ENCODE measurements at regions not wholly inside any gene's neighbourhood (a gene's known extent, or its start where the extent isn't known, plus 50 kb on each side); places are given as distances from the start of the nearest gene placed in this dataset.
"Not testable (repeated sequence)": the region's sequence is repeated elsewhere in the genome, so short reads cannot be mapped to it uniquely, and the experiment has no call there.

DNA sequence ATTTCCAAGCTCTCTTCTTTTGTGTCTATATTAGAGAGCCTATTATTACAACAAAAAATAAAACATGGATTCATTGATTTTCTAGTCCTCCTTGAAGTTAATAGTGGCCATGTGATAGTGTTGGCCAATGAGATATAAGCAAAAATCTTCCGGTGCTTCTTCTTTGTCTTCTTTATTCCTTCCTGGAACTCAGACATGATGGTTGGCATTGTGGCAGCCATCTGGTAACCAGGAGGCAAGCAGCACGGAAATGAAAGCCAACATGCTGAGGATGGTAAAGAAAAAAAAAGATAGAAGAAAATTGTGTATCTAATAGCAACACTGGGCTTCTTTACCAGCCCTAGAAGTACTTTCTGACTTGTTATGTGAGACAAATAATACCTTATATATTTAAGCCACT lies 50.8 kb upstream of the SEL1L start:
- no peak for DNase-seq

DNA sequence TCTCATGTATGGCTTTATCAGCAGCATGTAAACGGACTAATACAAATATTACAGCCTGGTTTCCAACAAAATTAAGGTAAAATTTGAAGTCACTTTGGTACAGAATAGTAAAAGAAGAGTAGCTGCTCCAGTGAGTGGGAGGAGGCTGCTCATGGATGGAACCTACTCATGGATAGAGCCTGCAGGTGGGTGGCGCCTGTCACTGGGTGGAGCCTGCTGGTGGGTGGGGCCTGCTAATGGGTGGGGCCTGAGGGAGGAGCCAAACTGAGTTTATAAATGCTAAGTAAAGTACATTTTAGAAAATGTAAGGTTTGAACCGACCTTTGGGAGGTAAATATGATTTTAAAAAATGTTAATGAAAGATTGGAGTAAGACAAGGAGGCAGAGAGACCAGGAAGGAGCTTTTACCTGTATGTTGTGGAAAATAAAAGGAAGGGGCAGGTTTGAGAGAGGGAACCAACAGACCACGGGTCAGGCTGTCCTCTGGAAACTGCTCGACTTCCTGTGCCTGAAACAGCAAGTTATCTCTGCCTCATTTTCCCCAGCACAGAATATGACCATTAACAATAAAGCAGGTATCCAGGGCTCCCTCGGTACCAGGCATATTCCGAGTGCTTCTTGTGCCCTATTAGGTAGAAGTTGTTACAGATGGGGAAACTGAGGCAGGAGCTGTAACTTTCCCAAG lies 55.9 kb upstream of the SEL1L start:
- no peak for DNase-seq

- DNase-seq, result no peak
These were observed 57.6 kb upstream of the SEL1L start for GRCh38 chr14:81591266-81591665.

DNA sequence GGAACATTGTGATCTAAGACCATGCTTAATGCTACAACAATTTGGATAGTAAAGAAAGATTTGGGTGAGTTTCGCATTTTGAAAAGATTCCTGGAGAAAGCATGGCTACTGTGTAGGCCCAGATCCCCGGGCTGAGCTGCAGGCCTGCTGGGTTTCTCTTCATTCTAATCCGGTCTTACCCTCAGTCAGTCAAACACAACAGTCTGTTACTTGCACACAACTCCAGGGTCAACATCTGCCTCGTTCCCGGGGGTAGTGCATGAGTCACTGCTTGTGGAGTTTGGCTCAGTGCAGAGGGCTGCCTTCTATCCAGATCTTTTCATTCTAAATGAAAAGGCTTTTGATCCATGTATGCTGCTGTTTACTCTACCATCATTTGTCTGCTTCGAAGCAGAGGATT lies 60.4 kb upstream of the SEL1L start:
- peak; percentile 30 for DNase-seq

- DNase-seq, result no peak
These were observed 72.0 kb upstream of the SEL1L start for GRCh38 chr14:81605660-81606059.

DNA sequence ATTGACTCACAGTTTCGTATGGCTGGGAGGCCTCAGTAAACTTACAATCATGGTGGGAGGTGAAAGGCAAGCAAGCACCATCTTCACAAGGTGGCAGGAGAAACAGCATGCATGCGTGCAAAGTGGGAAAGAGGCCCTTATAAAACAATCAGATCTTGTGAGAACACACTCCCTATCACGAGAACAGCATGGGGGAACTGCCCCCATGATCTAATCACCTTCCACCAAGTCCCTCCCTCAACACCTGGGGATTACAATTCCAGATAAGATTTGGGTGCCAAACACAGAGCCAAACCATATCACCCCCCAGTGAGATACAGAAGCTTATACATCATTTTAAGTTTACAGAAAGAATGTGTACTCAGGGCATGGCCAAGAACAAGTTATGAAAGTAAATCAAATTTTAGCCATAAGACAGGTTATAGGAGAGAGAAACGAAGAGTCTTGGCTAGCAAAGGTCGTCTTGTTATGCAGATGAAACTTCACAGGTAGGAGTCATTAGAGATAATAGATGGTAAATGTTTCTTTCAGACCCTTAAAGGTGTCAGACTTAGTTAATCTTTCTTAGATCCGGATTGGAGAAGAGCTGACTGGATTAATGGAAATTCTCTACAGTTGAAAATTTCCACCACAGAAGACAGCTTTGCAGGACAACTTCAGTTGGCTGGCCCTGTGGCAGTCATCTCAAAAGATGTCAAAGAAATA lies 79.8 kb upstream of the SEL1L start:
- no peak for DNase-seq

- not testable (repeated sequence) for DNase-seq
These were observed 80.6 kb upstream of the SEL1L start for GRCh38 chr14:81614302-81614701.

DNA sequence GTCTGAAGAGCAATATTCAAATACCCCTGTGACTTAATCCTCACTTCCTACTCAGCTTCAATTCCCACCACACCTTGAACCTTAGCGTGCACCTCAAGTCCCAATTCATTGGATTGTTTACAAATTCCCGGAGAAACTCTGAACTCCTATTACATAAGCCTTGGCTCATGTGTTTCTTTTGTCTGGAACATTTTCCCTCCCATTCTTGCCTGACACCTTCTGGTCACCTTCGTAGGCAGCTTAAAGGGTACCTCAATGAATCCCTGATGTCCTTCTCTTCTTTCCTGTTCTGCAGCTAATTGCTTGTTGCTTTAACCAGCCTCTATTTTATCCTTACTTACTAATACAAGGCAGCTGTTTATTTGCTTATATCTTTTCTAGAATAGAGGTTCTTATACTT lies 85.0 kb upstream of the SEL1L start:
- DNase-seq, result no peak

- no peak for DNase-seq
These were observed 86.2 kb upstream of the SEL1L start for GRCh38 chr14:81619816-81620215.

DNA sequence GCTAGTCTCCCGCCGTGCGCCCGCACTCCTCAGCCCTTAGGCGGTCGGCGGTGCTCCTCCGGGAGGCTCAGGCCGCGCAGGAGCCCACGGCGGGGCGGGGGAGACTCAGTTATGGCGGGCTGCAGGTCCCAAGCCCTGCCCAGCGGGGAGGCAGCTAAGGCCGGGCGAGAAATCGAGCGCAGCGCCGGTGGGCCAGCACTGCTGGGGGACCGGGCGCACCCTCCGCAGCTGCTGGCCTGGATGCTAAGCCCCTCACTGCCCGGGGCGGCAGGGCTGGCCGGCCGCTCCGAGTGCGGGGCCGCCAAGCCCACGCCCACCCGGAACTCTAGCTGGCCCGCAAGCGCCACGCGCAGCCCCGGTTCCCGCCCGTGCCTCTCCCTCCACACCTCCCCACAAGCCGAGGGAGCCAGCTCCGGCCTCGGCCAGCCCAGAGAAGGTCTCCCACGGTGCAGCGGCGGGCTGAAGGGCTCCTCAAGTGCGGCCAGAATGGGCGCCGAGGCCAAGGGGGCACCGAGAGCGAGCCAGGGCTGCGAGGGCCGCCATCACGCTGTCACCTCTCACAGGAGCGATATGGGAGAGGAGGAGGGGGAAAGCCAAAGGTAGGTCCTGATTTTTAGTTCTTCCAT lies 90.2 kb upstream of the SEL1L start:
- DNase-seq, result not testable (repeated sequence)

DNA sequence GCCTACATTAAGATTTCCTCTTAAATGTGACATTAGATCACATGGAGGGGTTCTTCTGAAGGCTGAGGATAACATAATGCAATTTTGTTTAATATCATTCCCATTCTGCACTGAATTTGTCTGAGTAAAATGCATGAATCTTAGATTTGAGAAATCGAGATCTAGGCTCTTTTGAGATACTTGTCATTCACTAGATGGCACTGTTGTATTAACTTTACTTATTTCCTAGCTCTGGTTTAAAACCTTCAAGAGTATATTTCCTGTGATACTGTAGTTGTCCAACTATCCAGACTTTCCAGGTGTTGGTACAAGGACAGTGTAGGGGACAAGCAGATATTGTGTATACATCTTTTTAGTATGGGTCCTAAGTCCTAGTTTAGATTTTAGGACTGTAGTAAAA lies 91.7 kb upstream of the SEL1L start:
- no peak for DNase-seq

GRCh38 chr14:81632157-81632556 lies 98.5 kb upstream of the SEL1L start:
- DNase-seq, result no peak

DNA sequence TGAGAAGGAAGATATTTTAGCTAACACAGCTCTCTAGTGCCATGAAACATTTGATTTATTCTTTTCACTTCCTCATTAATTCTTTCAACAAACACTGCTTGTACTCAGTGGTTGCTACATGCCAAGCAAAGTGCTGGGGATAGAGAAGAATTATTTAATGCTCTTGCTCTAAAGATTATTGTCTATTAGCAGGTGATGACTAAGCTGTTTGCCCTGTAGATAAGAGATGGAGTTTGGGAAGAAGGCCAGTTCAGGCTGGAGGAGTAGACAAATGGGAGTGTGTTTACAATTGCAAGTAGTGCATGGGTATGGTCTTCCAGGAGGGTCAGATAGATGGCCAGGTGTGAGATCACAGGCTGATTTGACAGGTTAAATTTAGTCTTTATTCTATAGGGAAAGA lies 99.8 kb upstream of the SEL1L start:
- DNase-seq, result no peak

- DNase-seq, result no peak
These were observed 104.0 kb upstream of the SEL1L start for GRCh38 chr14:81637639-81638038.

DNA sequence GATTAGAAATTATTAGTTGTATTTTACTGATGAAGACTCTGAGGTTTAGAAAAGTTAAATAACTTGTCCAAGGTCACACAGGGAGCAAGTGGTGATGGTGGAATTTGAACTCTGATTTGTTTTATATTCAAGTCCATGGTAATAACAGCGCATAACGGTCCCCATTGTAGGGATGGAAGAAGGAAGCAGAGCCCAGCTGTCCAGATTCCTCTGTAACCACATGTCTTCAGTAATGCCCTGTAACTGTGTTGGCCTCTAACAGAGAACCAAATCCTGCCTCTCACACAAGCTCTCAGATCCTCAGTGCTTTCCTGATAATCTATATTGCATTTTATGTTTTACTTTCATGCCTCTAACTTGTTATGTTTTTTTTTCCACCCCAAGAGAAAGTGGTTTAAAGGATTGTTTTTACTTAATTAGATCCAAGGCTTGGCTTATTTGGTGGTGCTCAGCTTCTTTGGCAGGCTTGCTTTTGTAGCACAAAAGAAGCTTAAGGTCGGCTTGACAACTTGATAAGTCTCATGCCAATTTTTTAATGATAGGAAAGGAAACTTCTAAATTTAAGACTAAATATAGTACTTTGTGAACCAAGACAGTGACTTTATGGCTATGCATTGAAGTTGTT lies 105.1 kb upstream of the SEL1L start:
- DNase-seq, result no peak

GRCh38 chr14:81653626-81654025 lies 120.0 kb upstream of the SEL1L start:
- no peak for DNase-seq

- DNase-seq, result no peak
These were observed 122.0 kb upstream of the SEL1L start for GRCh38 chr14:81655423-81656314.

DNA sequence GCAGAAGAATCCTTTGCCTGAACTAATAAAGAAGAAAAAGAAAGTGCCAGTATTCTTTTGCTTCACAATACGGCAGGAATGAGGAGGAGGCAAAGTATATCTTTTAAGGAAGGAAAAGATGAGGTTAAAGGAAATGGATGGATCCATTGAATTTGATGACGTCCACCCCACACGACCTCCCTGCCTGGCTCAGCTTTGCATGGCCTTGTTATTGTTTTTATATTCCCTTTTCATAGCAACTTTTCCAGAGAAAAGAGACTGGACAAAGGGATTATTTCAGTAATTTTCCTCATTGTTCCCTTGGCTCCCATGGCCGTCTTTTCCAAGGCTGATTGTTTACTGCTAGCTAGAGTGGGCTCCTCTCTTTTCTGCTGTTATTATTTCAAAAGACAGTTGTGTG lies 123.2 kb upstream of the SEL1L start:
- DNase-seq, result no peak

DNA sequence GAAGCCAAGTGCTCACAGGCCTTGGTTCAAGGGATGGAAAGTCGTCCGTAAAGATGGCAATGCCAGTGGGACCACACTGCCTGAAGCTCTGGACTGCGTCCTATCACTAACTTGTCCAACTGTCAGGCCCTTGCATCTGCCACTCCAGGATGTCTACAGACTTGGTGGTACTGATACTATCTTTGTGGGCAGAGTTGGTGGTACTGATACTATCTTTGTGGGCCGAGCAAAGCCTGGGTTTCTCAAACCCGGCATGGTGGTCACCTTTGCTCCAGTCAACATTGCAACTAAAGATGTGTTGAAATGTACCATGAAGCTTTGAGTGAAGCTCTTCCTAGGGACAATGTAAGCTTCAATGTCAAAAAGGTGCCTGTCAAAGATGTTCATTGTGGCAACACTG lies 128.4 kb upstream of the SEL1L start:
- DNase-seq, result no peak

- no peak for DNase-seq
These were observed 129.0 kb upstream of the SEL1L start for GRCh38 chr14:81662570-81663197.

DNA sequence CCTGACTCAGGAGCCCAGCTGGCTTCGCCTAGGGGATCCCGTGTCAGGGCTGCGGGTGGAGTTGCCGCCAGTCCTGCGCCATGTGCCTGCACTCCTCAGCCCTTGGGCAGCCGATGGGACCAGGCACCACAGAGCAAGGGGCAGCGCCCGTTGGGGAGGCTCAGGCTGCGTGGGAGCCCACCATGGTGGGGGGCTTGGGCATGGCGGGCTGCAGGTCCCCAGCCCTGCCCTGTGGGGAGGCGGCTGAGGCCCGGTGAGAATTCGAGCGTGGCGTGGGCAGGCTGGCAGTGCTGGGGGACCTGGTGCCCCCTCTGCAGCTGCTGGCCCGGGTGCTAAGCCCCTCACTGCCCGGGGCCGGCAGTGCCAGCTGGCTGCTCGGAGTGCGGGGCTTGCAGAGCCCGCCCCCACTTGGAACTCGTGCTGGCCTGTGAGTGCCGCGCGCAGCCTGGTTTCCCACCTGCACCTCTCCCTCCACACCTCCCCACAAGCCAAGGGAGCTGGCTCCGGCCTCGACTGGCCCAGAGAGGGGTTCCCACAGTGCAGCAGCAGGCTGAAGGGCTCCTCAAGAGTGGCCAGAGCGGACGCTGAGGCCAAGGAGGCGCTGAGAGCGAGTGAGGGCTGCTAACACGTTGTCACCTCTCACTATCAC lies 135.1 kb upstream of the SEL1L start:
- DNase-seq, result no peak

DNA sequence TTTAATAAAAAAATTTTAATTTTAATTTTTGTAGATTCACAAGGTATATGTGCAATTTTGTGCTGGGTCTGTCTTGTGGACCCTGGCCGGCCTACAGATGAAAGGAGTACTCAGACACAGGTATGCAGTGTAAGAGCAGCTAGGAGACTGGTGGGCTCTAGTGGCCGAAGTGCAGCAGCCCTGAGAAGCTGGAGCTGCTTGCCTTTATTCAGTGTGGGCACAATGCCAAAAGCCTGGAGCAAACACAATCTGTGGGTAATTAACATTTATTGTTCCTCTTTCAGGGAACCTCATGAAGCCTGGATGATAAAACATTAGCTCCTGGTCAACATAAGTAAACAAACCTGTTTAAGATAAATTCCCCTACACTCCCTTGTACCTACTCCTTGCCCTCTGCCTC lies 135.7 kb upstream of the SEL1L start:
- no peak for DNase-seq

All from left hindlimb (tissue), 1 donor.